ENCODE measurements at regions not wholly inside any gene's neighbourhood (a gene's known extent, or its start where the extent isn't known, plus 50 kb on each side); places are given as distances from the start of the nearest gene placed in this dataset.

DNA sequence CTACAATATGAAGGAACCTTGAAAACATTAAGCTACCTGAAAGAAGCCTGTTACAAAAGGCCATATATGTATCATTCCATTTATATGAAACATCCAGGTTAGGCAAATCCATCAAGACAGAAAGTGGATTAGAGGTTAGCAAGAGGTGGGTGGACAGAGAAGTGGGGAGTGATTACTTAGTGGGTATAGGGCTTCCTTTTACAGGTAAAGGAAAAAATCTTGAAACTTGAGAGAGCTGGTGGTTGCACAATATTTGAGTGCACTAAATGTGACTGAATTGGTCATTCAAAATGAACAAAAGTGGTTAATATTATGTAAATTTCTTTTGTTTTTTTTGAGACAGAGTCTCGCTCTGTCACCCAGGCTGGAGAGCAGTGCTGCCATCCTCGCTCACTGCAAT is 119.4 kb upstream of the KIF5B start:
- H4K20me1 ChIP-seq (replicated peaks; ENCODE audit: control insufficient read depth, insufficient read depth, low read length), result no peaks in the 10 kb centered on the region; the same call in 1 of the 2 replicates
- H2AFZ ChIP-seq (ENCODE audit: low read depth, low read length), result no peak overlapping the region
- in situ Hi-C loops (cut with MboI) (no loop called here), intact Hi-C loops (cut with micrococcal nuclease) (no loop called here)
- BruUV-seq (replicated peaks), result no TSS peak
- no peak for DNase-seq (ENCODE audit: extremely low read depth in 1 of 4, low spot score in 3 of 4)
- CTCF ChIA-PET (ENCODE audit: low intra/inter-chr PET ratio), result no interaction called here
- ATAC-seq, result no peak
- peaks cover 0 to 2% of the 10 kb centered on the region in 2 experiments; a peak in 1 of 5 replicates for H3K4me1 ChIP-seq (replicated peaks in 1 of 2; ENCODE audit: control insufficient read depth in 2 of 2, insufficient read depth in 2 of 2, low read length in 2 of 2)
- no peak overlapping the region for H3K4me2 ChIP-seq (ENCODE audit: insufficient read depth, low read length)
- POLR2A ChIA-PET, result no interaction called here
- no peaks in the 10 kb centered on the region for H3K36me3 ChIP-seq (ENCODE audit: control insufficient read depth, insufficient read depth, low read length)
- H3K9ac ChIP-seq (ENCODE audit: insufficient read depth in 1 of 2, low read depth in 2 of 2, low read length in 2 of 2), result no peak overlapping the region
- no peaks in the 10 kb centered on the region for H3K9me3 ChIP-seq (replicated peaks; ENCODE audit: control insufficient read depth, insufficient read depth, low read depth, low read length)
- H3K4me3 ChIP-seq, result no peak overlapping the region
- TF ChIP-seq CEBPG (CRISPR knock-in tag; IDR thresholded peaks at IDR 0.05) (no peak), CEBPG (tag; conservative IDR thresholded peaks at IDR 0.05 in 1 of 2, IDR thresholded peaks at IDR 0.05 in 1 of 2) (peak in 1 of 2 experiments; percentile 37; a peak in 1 of 4 replicates), CEBPB (tag; IDR thresholded peaks at IDR 0.05) (peak; percentile 70), GTF2F1 (IDR thresholded peaks at IDR 0.05; ENCODE audit: low read depth, low read length) (no peak), BRD9 (IDR thresholded peaks at IDR 0.05; ENCODE audit: low read depth, partially characterized antibody) (no peak)
- TF ChIP-seq, protein P1, sequence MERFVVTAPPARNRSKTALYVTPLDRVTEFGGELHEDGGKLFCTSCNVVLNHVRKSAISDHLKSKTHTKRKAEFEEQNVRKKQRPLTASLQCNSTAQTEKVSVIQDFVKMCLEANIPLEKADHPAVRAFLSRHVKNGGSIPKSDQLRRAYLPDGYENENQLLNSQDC (CRISPR knock-in tag; IDR thresholded peaks at IDR 0.05), result no peak
- no peak for FAIRE-seq
- no peak overlapping the region for H3K27ac ChIP-seq (ENCODE audit: extremely low read depth, low read depth, low read length)
- H3K9me1 ChIP-seq (ENCODE audit: control insufficient read depth, insufficient read depth, low read length), result no peaks in the 10 kb centered on the region
- 14% methylated on average over 2 of the region's 2 CpGs for WGBS (ENCODE audit: insufficient coverage, low coverage, missing lambda C conversion rate)
- H3K27me3 ChIP-seq (ENCODE audit: control insufficient read depth in 2 of 2, insufficient read depth in 2 of 2, low read length in 2 of 2), result peaks cover 2 to 31% of the 10 kb centered on the region in 2 experiments; a peak in 4 of 5 replicates
- no peaks in the 10 kb centered on the region for H3K79me2 ChIP-seq (ENCODE audit: control insufficient read depth, insufficient read depth, low read length)

Measured in K562 (cell line).